ENCODE measurements at regions not wholly inside any gene's neighbourhood (a gene's known extent, or its start where the extent isn't known, plus 50 kb on each side); places are given as distances from the start of the nearest gene placed in this dataset.

DNA sequence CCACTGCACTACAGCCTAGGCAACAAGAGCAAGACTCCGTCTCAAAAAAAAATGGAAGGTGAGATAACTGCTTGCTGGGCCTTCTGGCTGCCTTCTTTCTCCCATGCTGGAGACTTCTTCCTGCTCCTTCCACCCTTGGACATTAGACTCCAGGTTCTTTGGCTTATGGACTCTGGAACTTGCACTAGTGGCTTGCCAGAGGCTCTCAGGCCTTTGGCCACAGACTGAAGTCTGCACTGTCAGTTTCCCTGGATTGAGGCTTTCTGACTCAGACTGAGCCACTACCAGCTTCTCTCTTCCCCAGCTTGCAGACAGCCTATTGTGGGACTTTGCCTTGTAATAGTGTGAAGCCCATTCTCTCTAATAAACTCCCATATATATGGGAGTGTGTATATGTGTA, 118.5 kb upstream of the SLC14A2 start:
- peaks cover 2% of the 10 kb centered on the region for H3K27me3 ChIP-seq (replicated peaks; ENCODE audit: control insufficient read depth, insufficient read depth, low read length)
- DNase-seq (ENCODE audit: extremely low read depth, insufficient read length) = no peak
- no peak overlapping the region for H3K4me3 ChIP-seq (replicated peaks; ENCODE audit: low read depth, low read length)
- H3K36me3 ChIP-seq (ENCODE audit: control insufficient read depth, insufficient read depth, low read length) = no peaks in the 10 kb centered on the region
- TF ChIP-seq, protein P1, sequence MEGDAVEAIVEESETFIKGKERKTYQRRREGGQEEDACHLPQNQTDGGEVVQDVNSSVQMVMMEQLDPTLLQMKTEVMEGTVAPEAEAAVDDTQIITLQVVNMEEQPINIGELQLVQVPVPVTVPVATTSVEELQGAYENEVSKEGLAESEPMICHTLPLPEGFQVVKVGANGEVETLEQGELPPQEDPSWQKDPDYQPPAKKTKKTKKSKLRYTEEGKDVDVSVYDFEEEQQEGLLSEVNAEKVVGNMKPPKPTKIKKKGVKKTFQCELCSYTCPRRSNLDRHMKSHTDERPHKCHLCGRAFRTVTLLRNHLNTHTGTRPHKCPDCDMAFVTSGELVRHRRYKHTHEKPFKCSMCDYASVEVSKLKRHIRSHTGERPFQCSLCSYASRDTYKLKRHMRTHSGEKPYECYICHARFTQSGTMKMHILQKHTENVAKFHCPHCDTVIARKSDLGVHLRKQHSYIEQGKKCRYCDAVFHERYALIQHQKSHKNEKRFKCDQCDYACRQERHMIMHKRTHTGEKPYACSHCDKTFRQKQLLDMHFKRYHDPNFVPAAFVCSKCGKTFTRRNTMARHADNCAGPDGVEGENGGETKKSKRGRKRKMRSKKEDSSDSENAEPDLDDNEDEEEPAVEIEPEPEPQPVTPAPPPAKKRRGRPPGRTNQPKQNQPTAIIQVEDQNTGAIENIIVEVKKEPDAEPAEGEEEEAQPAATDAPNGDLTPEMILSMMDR (IDR thresholded peaks at IDR 0.05; ENCODE audit: insufficient read depth, low read length, poor library complexity, severe bottlenecking) = no peak

DNA sequence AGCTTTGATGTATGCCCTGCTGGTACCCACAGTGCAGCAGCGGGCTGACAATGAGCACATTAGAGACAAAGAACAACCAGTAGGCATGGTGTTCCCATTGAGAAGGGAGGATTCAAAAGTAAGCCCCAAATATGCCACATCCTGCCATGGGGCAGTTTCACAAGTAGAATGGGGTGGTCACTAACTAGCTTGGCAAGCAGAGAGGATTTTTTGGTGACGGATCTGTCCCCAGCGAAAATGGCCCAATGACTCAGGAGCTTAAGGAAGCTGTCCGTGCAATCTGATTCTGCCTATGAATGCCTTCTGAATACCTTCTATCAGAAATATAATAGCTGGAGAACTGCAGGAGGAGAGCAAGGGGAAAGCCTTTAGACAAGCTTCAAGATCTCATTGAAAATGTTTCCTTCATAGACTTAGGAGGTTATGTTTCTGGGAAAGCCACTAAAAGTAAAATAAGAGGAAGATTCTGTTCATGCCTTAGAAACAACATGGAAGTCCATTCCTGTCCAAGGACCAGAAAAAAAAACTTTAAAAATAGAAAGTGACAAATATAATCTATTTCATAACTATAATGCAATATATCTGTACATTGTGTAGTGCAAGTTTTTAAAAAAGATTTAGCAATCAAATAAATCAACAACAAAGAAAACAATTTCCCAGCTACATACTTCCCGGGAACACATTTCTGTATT, 117.5 kb upstream of the SLC14A2 start:
- TF ChIP-seq, protein P1 (IDR thresholded peaks at IDR 0.05; ENCODE audit: insufficient read depth, low read length, poor library complexity, severe bottlenecking) = no peak
- DNase-seq (ENCODE audit: extremely low read depth, insufficient read length) = no peak

DNA sequence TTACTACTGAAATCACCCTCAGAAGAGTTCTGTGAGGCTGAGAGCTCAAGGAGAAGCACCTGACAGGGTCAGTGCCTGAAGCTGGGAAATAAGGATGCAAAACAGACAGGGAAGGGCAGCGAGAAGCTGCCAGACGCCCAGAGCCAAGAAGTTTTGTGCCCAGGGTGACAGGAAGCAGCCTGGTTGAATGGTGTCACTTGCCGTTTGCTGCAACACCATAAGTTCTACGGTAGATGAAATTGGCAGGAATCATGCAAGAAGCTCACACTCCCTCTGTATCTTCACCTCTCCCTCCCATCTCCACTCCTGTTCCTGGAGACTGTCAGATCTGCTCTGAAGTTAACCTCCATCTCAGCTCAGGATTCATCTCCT, 117.0 kb upstream of the SLC14A2 start:
- DNase-seq (ENCODE audit: extremely low read depth, insufficient read length) = no peak
- H3K27me3 ChIP-seq (replicated peaks; ENCODE audit: control insufficient read depth, insufficient read depth, low read length) = peaks cover 2% of the 10 kb centered on the region
- no peak overlapping the region for H3K4me3 ChIP-seq (replicated peaks; ENCODE audit: low read depth, low read length)
- no peaks in the 10 kb centered on the region for H3K36me3 ChIP-seq (ENCODE audit: control insufficient read depth, insufficient read depth, low read length)
- TF ChIP-seq, protein P1 (IDR thresholded peaks at IDR 0.05; ENCODE audit: insufficient read depth, low read length, poor library complexity, severe bottlenecking) = no peak

More for the DNA sequence above, 117.5 kb upstream of the SLC14A2 start:
- H3K4me3 ChIP-seq (replicated peaks; ENCODE audit: low read depth, low read length) = no peak overlapping the region
- H3K27me3 ChIP-seq (replicated peaks; ENCODE audit: control insufficient read depth, insufficient read depth, low read length) = peaks cover 2% of the 10 kb centered on the region
- no peaks in the 10 kb centered on the region for H3K36me3 ChIP-seq (ENCODE audit: control insufficient read depth, insufficient read depth, low read length)

DNA sequence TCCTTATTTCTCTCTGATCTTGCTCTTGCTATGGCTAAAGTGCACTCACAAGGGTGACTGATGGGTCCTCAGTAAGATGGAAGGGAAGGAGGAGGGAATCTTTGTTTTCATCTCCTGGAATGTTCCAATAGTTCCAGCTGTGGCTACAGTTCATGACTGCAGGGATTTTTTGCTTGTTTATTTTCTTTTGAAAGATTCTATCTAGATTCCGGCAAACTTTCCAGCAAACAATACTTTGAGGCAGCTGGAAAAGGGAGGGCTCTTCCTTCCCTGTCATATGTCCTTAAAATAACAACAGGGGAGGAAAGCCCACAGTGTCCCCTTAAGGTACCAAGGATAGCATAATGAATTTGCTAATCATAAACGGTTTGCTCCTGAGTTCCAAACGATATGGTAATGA, 111.3 kb upstream of the SLC14A2 start:
- no peaks in the 10 kb centered on the region for H3K36me3 ChIP-seq (ENCODE audit: control insufficient read depth, insufficient read depth, low read length)
- no peak for DNase-seq (ENCODE audit: extremely low read depth, insufficient read length)
- no peak overlapping the region for H3K4me3 ChIP-seq (replicated peaks; ENCODE audit: low read depth, low read length)
- H3K27me3 ChIP-seq (replicated peaks; ENCODE audit: control insufficient read depth, insufficient read depth, low read length) = no peaks in the 10 kb centered on the region; the same call in 1 of the 2 replicates
- TF ChIP-seq, protein P1 (IDR thresholded peaks at IDR 0.05; ENCODE audit: insufficient read depth, low read length, poor library complexity, severe bottlenecking) = no peak

DNA sequence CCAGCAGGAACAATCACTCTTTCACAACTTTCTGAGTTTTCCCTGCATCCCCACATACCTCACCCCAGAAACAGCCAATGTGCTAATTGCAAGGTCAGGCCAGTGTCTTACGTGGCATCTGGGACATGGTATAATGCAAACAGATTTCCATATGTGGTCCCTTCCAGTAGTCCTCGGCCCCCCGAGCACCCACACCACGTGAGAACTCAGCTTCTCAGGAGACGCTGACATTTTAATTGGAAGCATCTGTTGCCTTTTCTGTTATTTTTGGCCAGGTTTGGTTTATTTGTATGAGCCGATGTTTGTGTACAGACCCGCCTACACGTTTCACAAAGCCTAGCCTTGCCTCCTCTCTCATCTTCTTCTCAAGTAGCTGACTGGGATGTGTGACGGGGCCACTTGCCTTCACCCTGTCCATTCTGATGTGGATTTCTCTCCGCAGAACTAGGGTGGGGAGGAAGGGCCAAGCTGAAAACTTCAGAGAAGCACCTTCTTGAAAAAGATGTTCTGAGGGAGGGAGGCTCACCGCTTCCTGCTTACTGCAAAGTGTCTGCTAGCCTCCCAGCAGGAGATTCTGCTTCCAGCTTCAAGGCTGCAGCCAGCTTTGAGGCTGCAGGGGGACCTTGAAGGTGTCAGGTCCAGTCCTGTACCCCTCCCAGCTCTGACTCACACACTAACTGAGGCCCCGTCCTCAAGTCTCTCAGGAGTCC, 109.6 kb upstream of the SLC14A2 start:
- no peak for DNase-seq (ENCODE audit: extremely low read depth, insufficient read length)

More for the DNA sequence above, 109.6 kb upstream of the SLC14A2 start:
- H3K4me3 ChIP-seq (replicated peaks; ENCODE audit: low read depth, low read length) = no peak overlapping the region
- TF ChIP-seq, protein P1 (IDR thresholded peaks at IDR 0.05; ENCODE audit: insufficient read depth, low read length, poor library complexity, severe bottlenecking) = no peak
- no peaks in the 10 kb centered on the region; the same call in 1 of the 2 replicates for H3K27me3 ChIP-seq (replicated peaks; ENCODE audit: control insufficient read depth, insufficient read depth, low read length)
- H3K36me3 ChIP-seq (ENCODE audit: control insufficient read depth, insufficient read depth, low read length) = no peaks in the 10 kb centered on the region

Data from GM06990 (cell line).